NCI-H2196 (cell line): ENCODE measurements at regions not wholly inside any gene's neighbourhood (a gene's known extent, or its start where the extent isn't known, plus 50 kb on each side); places are given as distances from the start of the nearest gene placed in this dataset.

ENCODE experiments used
- DNase-seq: peaks from one replicate; lab custom pipeline; 2025; ENCODE audit not compliant: unreplicated experiment; lab: John Stamatoyannopoulos, UW

DNA sequence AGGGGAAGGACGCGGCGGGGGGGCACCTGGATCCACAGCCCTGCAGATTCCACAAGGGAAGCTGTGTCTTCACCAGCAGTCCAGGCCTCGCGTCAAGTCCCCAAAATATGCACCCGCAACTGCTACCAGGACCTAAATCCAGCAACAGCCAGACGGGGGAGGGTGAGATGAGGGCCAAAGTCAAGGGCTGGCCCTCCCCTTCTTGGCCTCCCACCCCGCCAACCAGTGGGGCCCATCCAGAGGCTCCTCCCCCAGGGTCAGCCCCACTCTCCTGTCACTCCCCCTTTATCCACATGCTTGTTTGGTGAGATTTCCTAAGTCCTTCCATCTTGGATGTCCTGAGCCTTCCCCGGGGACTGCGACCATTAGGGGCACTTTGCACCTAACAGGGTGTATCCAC, 138.7 kb downstream of the ENGASE start:
- no peak for DNase-seq

DNA sequence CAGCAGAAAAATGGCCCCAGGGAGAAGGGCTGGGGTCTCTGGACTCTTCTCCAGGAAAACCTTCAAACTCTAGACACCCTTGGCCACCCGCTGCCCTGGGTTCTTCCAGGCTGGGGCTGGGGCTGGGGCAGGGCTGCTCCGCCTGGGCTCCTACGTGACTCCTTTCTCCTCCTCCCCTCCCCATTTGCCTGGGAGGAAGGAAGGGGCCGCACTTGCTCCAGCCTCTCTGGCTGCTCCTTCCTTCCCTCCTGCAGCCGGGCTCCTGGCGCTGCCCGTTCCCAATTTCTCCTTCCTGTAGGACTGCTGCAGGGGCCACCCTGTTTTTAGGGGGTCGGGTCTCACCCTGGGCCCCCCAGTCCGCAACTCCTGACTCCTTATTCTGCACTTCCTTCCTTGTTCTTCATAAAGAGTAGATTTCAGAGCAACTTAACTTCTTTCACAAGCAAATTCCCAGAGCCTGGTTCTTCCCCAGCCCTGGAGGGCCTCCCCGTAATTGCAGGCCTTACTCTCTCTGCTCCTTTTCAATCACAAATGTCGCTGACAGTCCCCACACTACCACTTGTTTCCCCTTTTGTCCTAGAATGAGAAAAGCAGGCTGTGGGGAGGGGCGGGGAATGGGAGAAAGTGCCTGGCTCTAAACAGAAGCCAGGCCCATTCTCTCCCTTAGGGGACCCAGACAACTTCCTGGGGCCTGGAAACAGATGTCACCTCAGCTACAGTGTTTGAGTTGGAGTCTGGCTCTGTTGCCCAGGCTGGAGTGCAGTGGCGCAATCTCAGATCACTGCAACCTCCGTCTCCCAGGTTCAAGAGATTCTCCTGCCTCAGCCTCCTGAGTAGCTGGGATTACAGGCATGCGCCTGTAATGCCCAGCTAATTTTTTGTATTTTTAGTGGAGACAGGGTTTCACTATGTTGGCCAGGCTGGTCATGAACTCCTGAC, 137.8 kb downstream of the ENGASE start:
- DNase-seq = no peak

DNA sequence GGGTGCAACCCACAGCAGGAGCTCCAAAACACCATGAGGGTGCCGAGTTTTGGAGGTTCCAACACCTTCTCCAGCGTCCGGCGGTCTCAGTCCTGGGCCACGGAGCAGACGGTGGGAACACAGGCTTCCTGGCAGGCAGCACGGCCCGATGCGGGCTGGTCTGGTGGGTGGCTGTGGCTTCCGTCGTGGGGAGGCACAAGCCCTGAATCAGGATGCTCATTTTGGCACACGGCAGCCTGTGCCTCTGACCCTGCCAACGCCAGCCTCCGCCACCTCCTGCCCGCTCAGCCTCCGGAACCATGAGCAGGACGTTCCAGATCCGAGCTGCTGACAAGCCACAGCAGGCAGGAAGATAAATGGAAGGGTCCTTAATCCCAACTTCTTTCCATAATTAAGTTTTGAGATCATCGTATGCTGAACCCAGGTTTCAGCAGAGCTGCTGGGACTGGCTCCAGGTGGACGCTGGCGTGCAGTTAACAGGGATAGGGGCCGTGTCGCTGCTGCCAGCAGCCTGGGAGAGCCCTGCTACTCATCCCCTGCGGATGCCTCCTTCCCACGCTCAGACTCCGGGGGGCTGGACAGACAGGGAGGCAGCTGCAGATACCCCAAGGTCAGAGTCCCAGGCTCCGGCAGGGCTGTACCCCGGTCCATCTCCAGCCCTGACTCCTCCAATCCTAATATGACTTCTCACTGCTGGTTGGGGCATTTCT, 136.6 kb downstream of the ENGASE start:
- no peak for DNase-seq

DNA sequence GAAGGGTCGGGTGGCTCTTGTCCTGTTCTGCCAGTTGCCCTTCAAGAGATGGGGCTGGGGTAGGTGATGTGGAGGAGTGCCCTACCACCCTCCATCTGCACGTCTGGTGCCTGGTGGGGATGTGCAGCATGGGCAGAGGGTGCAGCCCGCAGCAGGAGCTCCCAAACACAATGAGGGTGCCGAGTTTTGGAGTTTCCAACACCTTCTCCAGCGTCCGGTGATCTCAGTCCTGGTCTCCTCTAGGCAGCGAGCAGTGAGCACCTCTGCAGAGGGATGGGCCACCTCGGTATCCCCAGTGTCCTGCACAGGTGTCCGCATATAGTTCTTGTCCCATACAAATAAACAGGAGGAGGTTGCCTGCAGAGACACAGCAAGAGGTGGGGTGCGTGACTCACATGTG, 136.0 kb downstream of the ENGASE start:
- no peak for DNase-seq

DNA sequence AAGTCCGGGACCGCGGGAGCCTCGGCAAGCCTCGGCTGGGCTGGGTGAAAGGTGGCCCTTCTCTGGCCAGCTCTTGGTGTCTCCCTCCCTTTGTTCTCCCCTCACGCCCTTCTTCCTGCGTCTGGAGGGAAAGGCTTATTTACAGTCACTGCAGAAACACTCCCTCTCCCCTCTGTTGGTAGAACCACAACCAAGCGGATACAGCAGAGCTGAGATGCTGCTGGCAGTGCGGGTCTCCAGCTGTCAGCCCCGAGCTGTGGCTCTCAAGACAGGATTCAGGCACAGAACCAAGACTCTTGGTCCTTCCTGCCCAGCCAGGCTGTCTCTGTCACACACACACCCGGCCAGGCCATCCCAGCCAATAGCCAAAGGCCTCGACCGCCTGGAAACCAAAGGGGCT, 133.3 kb downstream of the ENGASE start:
- DNase-seq = no peak

DNA sequence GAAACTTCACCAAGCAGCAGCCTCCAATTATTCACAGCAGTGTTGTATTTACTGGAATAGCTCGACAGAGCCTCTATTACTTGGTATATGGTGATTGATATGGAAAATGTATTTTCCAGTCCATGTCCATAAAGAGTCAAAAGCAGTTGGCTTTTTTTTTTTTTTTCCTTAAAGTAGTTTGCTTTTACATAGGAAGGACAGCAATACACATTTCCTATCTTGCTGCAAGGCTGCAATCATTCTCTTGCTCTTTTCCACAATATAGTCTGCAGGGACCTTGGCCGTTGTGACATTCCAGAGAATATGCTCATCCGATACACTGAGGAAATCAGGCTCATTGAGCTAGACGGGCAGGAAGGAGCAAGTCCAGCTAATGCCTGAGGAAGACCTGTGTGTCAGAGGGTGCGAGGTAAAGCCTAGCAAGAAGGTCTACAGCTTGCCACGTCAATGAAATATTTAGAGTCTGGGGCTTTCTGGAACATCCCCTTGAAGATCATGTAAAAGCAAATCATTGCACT, 131.1 kb downstream of the ENGASE start:
- no peak for DNase-seq

DNA sequence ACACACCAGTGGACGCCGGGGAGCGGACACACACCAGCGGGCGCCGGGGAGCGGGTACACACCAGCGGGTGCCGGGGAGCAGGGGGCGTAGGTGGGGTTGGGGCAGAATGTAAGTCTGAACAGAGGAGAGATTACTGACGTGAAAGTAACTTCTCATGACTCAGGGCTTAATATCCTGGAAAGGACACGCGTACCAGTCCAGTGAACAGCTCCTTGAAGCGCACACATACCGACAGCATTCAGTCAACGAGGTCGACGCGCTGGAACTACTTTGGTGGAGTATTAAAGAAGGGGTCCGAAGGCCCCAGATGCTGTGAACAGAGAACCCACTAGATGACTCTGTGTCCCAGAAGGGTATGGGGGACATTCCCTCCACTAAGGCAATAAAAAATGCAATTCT, 129.6 kb downstream of the ENGASE start:
- no peak for DNase-seq

DNA sequence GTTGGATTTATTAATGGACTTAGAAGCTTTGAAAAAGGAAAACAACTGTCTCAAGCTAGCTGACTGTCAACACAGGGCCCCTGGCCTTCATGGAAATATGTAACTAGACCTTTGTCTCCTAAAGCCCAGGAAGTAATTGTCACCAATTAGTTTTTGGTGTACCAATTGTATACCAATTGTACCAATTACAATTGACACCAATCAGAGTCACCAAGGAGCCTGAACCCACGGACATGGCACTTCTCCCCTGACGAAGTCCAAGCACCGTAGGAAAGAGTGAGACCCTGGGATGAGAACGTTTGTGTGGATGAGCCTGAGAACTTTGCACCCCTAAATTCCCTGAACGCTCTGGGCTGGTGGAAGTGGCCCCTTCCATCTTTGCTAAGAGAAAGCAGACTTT, 129.0 kb downstream of the ENGASE start:
- no peak for DNase-seq

DNA sequence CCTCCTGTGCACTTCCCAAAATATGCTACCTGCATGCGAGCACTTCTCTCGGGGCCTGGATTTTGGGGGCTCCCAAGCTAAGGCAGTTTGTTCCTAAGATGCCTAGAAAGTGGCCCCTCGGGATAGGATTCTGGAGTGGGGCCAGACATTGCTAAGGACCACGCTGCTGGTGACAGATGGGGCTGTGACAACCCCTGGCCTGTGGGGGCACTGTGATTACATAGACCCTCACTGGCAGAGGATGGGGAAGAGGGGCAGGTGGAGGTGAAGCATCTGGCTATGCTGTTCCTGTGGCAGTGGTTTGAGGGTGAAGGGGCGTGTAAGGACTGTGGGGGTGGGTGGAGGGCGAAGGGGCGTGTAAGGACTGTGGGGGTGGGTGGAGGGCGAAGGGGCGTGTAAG, 128.4 kb downstream of the ENGASE start:
- no peak for DNase-seq

DNA sequence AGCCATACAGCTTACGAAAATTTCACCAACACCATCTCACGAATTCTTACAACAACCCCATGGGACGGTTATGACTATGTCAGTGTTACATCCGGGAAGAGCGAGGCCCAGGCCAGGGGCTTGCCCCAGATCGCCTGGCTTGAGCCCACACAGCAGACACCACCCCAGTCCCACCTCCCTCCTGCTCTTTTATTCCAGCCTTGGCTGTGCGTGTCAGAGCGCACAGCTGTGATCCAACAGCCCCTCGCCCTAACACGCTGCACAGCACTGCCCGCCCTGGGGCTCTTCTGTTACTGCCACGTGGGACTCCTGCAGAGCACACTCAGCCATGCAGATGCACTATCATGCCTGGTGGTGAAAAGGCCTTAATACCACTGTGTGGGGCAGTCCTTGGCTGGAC, 127.9 kb downstream of the ENGASE start:
- no peak for DNase-seq

DNA sequence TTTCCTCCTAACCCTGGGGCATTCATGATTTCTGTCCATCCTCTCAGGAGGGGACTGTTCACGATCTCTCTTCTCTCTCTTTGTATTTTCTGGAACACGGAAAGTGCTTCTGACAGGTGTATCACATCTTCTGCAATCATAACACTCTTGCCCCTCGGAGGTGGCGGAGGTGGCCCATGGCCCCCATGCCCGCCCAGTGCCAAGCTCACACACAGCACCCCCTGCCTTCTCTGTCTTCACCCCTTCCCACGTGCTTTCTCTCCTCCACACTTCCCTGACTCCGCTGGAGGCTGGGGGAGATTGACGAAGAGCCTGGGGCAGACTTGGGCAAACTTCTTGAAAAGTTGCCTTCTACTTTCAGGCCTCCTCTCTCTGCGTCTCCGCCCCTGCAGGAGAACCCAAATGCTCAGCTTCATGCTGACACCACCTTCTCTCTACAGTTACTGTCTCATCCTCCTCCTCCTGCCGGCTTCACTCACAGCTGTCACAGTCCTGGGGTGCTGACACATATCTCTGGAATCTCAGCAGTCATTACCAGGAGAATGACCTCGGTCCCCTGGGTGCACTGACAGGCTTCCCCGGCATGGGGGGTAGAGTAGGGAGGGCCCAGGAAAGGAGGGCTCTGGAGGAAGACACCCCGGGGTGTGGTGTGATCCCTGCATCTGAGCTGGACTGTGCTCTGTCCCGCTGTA, 127.1 kb downstream of the ENGASE start:
- no peak for DNase-seq

DNA sequence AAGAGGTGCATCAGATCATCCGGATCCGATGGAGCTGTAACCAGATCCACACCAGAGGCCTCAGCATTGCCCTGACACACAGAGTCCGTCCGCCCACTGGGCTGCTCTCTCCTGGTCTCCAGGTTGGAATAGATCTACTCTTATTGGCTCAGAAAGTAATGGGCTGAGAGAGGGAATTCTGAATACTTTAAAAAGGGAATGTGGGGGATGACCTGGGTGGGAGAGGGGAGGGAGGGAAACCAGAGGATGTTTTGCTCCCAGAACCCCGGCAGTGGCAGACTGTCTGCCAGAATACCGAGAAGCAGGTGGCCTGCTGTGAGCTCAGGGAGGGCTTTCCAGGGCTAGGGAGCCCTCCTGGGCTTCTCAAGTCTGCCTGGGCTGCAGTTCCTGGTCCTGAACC, 126.5 kb downstream of the ENGASE start:
- DNase-seq = no peak

DNA sequence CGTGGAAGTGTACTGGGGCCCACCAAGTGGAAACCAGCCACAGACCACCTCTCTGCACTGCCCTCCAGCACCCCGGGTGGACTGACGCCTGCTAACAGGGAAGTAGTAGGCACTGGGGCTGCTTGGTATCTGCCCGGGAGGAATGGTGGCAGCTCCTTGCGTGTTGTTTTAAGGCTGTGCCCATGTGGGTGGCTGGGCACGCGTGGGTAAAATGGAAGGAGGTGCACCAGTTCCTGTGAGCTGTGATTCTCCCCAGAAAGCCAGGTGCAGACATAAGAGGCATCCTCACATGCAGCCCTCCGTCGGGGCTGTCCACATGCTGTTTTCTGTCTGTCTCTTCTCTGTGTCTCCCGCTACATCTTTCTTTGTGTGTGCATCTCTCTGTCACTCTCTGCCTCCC, 122.3 kb downstream of the ENGASE start:
- DNase-seq = no peak

DNA sequence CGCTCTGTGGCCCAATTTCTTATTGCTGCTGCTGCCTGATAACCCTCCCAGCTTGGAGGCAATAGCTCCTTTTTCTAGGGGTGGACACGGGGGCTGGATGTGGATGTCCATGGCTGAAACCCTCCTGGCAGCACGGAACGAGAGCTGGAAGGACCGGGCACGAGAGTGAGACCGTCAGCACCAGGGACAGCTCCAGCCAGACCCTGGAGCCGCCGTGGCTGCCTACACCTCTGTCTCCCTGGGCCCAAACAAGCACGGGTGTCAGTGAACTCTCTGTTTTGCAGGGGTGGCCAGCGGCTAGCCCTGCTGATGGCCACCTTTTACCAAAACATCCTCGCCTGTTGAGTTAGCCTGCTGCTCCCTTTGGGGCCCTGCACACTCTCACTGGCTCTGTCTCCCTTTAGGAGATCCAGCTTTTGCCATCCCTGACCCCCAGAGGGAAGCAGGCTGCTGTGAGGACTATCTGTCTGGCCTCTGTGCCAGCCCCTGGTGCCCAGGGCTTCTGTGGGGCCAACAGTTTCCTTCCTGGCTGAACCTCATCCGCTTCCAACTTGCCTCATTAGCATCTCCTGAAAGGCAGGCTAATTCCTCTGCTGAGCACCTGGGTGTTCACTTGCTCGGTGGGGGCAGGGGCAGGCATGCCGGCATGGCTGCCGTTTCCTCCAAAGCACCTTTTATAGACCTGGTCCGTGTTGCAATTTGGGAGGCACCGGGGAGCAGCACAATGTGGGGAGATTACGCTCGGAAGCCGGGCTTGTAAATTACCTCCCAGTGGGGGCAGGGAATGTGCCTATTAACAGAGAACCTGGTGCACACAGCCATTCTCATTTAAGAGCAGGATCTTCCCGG, 118.1 kb downstream of the ENGASE start:
- no peak for DNase-seq

DNA sequence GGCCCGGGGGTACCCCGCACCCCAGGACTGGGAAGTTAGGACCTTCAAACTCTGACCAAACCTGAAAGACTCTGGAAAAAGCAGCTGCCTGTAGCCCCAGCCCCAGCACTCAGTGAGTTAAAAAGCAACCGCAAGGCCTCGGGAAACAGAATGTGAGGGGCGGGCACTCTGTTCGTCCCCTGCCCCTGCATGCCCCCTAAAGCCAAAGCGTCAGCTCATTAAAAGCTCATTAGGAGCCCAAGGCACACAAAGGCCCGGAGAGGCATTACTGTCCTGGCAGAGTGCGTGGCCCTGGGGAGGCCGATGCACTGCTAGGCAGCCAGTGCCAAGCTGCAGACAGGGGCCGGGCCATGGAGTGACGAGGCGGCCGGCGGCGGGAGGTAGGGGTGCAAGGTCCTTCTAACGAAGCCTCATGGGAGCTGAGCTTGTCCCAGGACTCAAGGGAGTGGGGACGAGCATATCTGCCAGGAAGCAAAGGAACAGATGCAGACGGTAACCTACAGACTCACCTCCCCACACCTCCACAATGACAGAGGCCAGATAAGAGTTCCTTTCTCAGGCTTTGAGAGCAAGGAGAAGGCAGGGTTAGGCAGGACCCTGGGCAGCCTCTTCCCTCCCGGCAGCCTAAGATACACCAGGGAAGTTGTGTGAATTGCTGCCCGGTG, 116.8 kb downstream of the ENGASE start:
- DNase-seq = no peak

DNA sequence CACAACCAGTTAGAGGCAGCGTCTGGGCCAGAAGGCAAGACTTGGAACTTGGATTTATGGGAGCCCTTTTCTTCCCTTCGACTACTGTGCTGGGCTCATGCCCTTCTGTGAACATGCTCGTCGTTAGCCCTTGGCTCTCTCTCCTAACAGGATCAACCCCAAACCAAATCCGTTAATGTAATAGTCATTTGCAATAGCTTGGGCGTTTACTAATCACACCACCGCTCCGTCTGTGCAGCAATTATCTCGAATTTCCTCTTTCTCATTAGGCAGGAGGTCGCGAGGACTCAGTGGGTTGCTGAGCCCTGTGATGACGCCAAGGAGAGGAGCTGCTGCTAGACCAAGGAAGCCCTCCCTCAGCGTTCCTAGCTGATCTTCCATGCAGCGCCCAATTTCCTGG, 114.7 kb downstream of the ENGASE start:
- no peak for DNase-seq

DNA sequence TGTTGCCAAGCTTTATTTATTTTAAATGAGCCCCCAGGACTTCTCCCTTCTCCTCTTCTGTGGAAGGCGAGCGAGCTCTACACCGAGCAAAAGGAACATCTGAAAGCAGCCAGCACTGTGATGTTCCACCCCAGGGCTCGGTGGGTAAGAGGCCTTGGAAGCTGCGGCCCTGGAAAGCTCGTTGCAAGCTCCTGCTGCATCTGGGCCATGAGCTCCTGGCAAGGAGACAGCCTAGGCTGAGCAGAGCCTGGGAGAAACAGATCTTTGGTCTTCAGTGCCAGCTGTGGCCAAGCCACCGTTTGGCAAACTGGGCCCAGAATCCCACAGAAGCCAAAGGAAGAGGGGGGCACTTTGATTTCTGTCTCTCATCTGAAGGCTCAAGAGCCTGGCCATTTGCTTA, 114.1 kb downstream of the ENGASE start:
- no peak for DNase-seq

DNA sequence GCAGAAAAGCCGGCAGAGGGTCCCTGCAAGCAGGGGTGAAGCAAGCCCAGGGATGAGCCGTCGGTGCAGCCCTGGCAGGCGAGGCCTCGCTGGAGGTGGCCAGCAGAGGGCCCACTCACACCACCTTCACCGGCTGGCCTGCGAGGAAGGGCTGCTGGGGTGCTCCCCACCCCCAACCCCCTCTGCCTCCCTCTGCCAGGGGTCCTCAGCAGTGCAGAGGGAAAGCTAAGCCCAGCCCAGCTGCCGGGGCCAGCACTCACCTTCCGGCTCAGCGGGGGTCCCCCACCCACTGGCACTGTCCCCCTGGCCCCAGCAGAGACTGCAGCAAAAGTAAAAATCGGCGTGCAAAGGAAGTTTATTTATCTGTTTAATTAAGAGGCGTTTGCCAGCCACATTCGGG, 113.4 kb downstream of the ENGASE start:
- DNase-seq = peak; percentile 60

DNA sequence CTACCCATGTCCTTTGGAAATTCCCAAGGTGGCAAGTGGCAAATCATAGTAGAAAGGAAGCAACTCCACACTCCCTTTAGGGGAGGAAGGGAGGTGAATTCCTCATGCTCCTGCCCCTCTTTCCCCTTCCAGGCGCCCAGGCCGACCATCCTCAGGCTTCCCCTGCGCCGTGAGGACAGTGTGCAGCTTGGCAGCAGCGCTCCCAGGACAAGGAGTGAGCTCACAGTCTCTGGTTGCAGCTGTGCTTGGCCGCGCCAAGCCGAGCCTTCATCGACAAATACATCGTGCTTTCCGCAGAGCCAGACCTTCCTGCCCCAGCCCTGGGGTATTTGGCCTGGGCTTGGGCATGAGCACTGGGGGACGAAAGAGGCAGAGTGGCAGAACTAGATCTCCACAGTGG, 112.6 kb downstream of the ENGASE start:
- DNase-seq = no peak

DNA sequence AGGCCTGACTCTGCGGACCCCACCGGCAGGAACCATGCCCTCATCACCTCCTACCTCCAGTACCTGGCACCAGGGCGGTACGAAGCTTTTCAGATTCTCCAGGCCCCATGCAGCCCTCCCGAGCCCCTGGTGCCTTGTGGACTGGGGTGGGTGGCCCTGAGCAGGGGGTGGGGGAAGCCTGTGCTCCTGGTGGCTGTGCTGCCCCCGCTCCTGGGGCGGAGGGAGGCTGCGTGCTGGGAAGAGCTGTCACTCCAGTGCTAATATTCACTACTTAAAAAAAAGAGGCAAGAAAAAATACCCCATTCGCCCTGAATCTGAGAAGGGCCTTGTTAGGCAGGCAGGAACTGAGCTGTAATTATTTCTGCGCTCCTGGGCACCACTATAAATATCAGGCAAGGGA, 111.8 kb downstream of the ENGASE start:
- no peak for DNase-seq
